ENCODE measurements at regions not wholly inside any gene's neighbourhood (a gene's known extent, or its start where the extent isn't known, plus 50 kb on each side); places are given as distances from the start of the nearest gene placed in this dataset.
"Not testable (repeated sequence)": the region's sequence is repeated elsewhere in the genome, so short reads cannot be mapped to it uniquely, and the experiment has no call there.

GRCh38 chr13:65675383-65675782 is 1554.8 kb downstream of the PCDH9 start:
- DNase-seq, result not testable (repeated sequence)

DNA sequence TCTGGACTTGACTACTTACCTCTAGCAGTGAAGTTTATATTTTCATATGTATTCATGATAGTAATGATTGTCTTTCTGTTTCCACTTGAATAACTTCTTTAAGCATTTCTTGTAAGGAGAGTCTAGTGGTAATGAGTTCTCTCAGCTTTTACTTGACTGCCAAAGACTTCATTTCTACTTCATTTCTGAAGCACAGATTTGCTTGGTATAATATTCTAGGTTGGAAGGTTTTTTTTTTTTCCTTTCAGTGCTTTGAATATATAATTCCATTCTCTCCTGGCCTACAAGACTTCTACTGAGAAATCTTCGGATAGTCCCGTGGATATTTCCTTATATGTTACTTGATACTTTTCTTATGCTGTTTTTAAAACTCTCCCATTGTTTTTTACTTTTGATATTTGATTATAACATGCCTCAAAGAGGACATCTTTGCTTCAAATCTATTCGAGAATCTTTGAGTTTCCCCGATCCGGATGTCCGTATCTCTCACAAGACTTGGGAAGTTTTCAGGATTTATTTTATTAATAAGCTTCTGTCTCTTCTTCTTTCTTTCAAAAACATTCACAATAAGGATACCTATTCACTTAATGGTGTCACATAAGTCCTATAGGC is 1560.0 kb downstream of the PCDH9 start:
- DNase-seq, result no peak

- no peak for DNase-seq
These were observed 1569.4 kb downstream of the PCDH9 start for GRCh38 chr13:65660731-65661130.

DNA sequence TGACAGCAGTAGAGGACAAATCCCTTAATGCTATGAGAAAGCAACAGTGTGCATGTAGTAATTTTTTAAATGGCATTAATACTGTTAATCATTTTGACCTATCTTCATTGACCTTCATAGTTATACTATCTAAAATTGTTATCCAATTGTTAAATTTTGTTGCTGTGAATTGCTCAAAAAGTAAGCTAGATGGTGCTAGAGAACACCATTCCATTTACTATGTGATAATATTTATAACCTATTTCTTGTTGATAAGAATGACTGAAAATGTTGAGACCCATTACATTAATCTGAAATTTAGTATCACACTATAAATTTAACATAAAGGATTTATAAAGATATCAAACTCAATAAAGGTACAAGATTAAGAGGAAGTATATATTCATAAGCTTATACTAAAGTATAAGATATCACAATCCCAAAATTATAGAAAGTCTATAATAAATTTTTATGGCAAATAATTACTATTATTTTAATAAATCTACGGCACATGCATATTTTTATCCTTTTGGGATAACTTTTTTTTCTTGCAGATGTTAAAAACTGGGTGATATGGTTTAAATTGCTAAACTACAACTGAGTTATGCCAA is 1573.3 kb downstream of the PCDH9 start:
- DNase-seq, result no peak

- DNase-seq, result no peak
These were observed 1576.5 kb downstream of the PCDH9 start for GRCh38 chr13:65653613-65654012.

GRCh38 chr13:65650321-65650720 is 1579.8 kb downstream of the PCDH9 start:
- DNase-seq, result no peak

- no peak for DNase-seq
These were observed 1587.1 kb downstream of the PCDH9 start for GRCh38 chr13:65642996-65643395.

DNA sequence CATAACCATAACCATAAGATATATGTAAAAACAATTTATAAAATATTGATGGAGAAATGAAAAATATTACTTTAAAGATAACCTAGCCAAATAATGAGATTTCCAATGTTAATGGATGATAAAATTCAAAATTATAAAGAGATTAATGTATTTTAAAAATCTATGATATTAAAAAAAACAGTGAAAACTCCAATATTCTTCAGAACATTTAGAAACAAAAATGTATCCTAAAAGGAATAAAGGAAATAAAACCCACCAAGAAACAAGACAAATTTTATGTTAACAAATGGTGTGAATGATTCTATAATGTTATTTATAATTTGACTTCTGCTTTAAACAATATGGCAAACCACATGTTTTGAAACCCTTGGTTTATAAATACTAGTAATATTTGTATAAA is 1587.8 kb downstream of the PCDH9 start:
- DNase-seq, result no peak

DNA sequence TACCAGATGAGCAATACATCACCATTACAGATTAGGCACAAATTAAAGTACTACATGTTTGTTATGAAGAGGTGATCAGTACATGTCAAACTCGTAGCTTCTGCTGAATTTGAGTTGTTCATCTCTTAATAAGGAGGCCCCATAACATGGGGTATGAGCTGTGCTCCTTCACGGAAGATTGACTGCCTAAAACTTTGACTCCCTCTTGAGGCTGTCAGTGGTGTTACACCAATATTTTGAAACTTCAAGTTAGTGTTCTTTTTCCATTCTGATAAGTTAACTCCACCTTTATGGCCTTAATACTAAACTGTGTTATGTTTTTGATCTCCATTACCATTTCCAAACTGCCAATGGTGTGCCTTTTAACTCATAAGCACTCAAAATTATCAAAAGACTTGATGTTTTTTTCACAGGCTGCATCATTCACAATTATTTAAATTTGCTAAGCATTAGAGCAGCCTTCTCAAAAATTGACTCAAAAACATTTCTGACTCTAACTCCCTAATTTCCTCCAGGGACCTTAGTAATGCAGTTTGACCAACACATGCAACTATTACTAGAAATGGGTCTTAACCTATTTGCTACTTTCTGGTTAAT is 1591.5 kb downstream of the PCDH9 start:
- DNase-seq, result no peak

- DNase-seq, result no peak
These were observed 1596.3 kb downstream of the PCDH9 start for GRCh38 chr13:65633806-65634205.

DNA sequence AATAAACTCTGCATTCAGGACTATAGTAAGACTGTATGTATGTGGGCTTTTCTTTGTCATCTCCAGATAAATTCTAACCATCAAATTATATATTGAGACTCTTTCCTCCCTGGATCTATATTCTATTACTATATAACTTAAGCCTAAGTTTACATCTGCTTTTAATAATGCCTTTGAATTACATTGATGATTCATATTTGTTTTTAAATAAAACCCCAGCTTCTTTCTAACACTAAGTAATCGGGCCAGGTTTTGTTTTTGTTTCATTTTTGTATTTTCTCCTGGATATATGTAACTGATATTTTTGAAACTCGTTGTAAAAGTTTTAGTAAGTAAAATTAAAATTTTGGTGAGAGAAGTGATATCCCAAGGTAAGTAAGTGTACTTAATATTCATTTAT is 1599.1 kb downstream of the PCDH9 start:
- DNase-seq, result no peak

GRCh38 chr13:65629926-65630325 is 1600.2 kb downstream of the PCDH9 start:
- DNase-seq, result no peak

GRCh38 chr13:65623148-65623547 is 1607.0 kb downstream of the PCDH9 start:
- DNase-seq, result no peak

GRCh38 chr13:65615506-65615905 is 1614.6 kb downstream of the PCDH9 start:
- DNase-seq, result no peak

DNA sequence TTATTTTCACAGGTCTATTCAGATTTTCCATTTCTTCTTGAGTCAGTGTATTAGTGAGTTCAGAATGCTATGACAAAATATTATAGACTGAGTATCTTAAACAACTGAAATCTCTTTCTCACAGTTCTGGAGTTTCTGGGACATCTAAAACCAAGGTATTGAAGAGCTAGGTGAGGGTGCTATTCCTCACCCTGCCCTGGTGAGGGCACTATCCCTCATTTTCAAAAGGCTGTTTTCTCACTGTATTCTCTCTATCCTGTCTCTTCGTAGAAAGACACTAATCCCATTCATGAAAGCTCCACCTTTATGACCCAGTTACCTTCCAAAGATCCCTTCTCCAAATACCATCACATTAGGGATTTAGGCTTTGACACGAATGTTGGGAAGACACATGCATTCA is 1617.1 kb downstream of the PCDH9 start:
- DNase-seq, result no peak

- no peak for DNase-seq
These were observed 1620.8 kb downstream of the PCDH9 start for GRCh38 chr13:65609350-65609749.

GRCh38 chr13:65606622-65607021 is 1623.5 kb downstream of the PCDH9 start:
- DNase-seq, result no peak

DNA sequence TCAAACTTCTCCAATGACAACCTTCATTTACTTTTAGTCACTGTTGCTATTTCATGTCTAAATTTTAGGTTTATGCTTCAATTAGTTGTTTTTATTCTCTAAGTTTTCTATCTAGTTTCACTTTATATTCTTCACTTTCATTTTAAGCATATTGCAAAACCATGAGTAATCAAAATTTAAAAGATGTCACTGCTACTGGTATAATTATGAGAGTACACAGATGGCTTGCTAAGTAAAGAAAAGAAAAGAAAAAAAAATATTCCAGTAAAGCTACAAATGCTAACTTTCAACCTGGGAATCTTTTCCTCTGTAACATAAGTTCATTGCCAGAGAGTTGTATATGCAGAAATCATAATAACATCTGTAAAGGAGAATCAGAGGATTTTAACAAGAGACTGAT is 1624.7 kb downstream of the PCDH9 start:
- DNase-seq, result no peak

DNA sequence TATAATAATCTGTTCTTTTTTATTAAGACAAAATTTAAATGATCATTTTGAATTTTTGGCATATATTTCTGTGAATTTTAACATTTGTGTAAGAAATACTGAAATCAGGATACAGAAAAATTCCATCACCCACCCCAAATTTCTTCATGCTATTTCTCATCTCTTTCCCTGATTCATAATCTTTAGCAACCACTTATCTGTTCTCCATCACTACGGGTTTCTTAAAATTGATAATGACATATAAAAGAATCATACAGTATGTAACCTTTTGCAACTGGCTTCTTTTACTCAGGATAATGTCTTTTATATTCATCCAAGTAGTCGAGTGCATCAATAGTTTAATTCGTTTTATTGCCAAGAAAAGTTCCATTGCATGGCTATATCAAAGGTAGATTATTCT is 1627.0 kb downstream of the PCDH9 start:
- no peak for DNase-seq

DNA sequence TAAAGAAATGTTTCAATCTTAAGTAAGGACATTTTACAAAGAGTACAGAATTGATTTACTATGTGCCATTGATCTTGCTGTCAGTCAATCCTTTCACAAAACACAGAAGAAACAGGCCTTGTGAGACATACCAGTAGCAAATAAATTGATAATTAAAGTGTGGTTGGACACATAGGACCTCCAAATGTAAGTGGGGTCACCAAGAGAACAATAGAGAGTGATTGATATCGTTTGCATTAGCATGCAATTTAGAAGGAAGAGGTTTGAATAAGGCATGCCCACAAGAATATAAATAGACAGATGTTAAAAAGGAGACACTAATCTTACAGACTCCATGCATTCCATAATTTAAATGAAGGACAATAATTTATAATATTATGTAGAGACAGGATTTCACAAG is 1628.3 kb downstream of the PCDH9 start:
- DNase-seq, result no peak

DNA sequence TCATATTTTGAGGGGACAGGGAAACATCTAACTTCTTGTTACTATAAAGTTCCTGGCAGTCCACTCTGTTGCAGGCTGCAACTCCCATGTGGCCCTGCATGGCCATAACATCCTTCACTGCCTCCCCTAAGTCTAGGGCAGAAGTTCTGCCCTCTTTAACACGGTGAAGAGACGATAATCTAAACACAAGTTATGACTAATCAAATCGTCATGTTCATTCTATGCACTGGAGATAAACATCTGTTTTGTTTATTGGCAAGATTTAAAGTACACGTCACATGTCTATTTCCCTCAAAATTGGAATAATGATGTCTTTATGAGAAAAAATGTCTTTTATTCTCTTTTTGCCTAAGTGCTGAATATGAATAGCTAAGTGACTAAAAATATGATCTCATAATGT is 1629.4 kb downstream of the PCDH9 start:
- no peak for DNase-seq

DNA sequence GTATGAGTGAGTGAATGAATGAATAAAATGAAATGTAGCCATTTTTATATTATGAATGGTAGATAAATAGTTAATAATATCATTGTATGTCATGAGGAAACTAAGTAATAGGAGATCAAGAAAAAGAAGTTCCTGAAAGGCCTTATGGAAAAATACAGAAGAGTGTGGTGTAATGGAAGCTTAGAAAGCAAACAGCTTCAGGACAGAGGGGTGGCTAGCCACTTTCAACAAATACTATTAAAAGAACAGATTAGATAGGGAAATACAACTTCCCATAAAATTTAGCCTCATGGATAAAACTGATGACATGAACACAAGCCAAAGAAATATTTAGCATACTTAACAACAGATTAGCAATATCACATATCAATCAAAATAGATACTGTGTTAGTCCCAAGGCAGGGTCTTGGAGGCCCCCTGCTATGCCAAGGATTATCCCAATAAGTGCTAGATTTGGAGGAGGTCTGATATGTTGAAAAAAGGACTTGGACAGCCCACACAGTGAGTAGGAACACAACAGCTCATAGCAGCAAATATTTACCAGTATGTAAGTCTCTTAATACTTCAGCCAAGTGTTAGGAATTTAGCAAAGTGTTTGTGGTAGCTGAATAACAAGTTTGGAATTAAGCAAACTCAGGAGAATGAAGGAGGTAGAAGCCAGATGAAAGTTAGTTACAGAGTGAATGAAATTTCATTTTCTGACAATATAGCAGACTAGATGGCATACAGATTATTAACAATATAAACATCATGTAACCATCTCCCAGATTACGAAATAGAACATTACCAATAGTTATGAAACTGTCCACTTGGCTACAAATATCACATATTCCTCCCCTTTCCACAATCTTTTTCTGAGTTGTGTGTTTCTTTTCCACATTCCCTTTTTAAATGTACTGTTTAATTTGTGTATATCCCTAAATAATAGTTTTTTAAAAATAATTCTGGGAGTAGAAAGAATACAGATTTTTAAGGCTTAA is 1632.0 kb downstream of the PCDH9 start:
- DNase-seq, result no peak

- DNase-seq, result no peak
These were observed 1634.2 kb downstream of the PCDH9 start for GRCh38 chr13:65595916-65596315.

Measured in T-helper 1 cell (primary cell).